ENCODE measurements at regions not wholly inside any gene's neighbourhood (a gene's known extent, or its start where the extent isn't known, plus 50 kb on each side); places are given as distances from the start of the nearest gene placed in this dataset.

DNA sequence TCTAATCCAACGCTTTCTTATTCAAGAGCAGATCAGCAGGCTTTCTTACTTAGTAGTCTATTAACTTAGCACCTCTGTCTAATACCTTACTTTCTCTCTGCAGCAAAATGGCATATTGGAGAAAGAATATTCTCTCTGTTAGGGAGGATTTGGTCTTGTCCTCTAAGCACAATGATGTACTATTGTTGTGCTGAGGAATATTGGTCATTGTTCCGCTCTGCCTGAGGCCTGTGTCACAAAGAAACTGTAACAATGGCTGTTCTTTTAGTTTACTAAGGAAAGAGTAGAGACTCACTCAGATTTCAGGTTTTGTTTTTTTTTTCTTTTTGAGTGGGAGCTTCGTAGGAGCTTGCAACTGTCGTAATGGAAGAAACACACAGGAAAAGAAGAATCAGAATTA is 1358.8 kb downstream of the LRFN5 start:
- H3K4me1 ChIP-seq (ENCODE audit: insufficient read depth, low read length), result no peaks in the 10 kb centered on the region
- no peak overlapping the region for H3K27ac ChIP-seq (ENCODE audit: extremely low read length, insufficient read depth, low read length)
- ChIA-PET CTCF (ENCODE audit: low intra/inter-chr PET ratio, low total read pairs) (no interaction called here), POLR2A (no interaction called here)
- intact Hi-C loops (cut with micrococcal nuclease; ENCODE audit: unreplicated experiment) (no loop called here), in situ Hi-C loops (cut with HindIII; ENCODE audit: extremely low pct_ligation_motif_present, low pct_unique_long_range_greater_than_20kb) (no loop called here)
- FAIRE-seq, result no peak
- H4K20me1 ChIP-seq (ENCODE audit: insufficient read depth, low read length), result no peaks in the 10 kb centered on the region
- H3K4me3 ChIP-seq (replicated peaks in 1 of 3; ENCODE audit: insufficient read depth in 1 of 3, low read depth in 2 of 3, low read length in 3 of 3), result no peak overlapping the region
- ATAC-seq, result no peak
- H3K9ac ChIP-seq (ENCODE audit: insufficient read depth, low read depth, low read length), result no peak overlapping the region
- H3K4me2 ChIP-seq (ENCODE audit: low read depth, low read length), result no peak overlapping the region
- H3K36me3 ChIP-seq (replicated peaks in 1 of 2; ENCODE audit: control insufficient read depth in 1 of 2, insufficient read depth in 2 of 2, low read length in 2 of 2), result no peaks in the 10 kb centered on the region
- 4% methylated on average over 4 of the region's 4 CpGs for WGBS (ENCODE audit: low lambda C conversion rate)
- no TSS peak for BruUV-seq (replicated peaks)
- no peak for DNase-seq (ENCODE audit: low spot score)
- no peak overlapping the region for H2AFZ ChIP-seq (ENCODE audit: low read length)
- H3K27me3 ChIP-seq (ENCODE audit: control insufficient read depth in 1 of 2, insufficient read depth in 2 of 2, low read length in 2 of 2), result no peaks in the 10 kb centered on the region
- no peaks in the 10 kb centered on the region for H3K79me2 ChIP-seq (ENCODE audit: insufficient read depth, low read length)
- peaks cover 70% of the 10 kb centered on the region for H3K9me3 ChIP-seq (ENCODE audit: low read length)
- TF ChIP-seq, protein P1, sequence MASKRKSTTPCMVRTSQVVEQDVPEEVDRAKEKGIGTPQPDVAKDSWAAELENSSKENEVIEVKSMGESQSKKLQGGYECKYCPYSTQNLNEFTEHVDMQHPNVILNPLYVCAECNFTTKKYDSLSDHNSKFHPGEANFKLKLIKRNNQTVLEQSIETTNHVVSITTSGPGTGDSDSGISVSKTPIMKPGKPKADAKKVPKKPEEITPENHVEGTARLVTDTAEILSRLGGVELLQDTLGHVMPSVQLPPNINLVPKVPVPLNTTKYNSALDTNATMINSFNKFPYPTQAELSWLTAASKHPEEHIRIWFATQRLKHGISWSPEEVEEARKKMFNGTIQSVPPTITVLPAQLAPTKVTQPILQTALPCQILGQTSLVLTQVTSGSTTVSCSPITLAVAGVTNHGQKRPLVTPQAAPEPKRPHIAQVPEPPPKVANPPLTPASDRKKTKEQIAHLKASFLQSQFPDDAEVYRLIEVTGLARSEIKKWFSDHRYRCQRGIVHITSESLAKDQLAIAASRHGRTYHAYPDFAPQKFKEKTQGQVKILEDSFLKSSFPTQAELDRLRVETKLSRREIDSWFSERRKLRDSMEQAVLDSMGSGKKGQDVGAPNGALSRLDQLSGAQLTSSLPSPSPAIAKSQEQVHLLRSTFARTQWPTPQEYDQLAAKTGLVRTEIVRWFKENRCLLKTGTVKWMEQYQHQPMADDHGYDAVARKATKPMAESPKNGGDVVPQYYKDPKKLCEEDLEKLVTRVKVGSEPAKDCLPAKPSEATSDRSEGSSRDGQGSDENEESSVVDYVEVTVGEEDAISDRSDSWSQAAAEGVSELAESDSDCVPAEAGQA (IDR thresholded peaks at IDR 0.05; ENCODE audit: low read depth), result no peak
- TF ChIP-seq, protein P1 (CRISPR knock-in tag; IDR thresholded peaks at IDR 0.05; ENCODE audit: borderline replicate concordance), result no peak
- TF ChIP-seq ZNF546 (CRISPR knock-in tag; conservative IDR thresholded peaks at IDR 0.05), result no peak
- no peak for TF ChIP-seq ZNF329 (CRISPR knock-in tag; IDR thresholded peaks at IDR 0.05; ENCODE audit: low read depth)
- TF ChIP-seq PLRG1 (conservative IDR thresholded peaks at IDR 0.05), result no peak
- TF ChIP-seq, protein P2, sequence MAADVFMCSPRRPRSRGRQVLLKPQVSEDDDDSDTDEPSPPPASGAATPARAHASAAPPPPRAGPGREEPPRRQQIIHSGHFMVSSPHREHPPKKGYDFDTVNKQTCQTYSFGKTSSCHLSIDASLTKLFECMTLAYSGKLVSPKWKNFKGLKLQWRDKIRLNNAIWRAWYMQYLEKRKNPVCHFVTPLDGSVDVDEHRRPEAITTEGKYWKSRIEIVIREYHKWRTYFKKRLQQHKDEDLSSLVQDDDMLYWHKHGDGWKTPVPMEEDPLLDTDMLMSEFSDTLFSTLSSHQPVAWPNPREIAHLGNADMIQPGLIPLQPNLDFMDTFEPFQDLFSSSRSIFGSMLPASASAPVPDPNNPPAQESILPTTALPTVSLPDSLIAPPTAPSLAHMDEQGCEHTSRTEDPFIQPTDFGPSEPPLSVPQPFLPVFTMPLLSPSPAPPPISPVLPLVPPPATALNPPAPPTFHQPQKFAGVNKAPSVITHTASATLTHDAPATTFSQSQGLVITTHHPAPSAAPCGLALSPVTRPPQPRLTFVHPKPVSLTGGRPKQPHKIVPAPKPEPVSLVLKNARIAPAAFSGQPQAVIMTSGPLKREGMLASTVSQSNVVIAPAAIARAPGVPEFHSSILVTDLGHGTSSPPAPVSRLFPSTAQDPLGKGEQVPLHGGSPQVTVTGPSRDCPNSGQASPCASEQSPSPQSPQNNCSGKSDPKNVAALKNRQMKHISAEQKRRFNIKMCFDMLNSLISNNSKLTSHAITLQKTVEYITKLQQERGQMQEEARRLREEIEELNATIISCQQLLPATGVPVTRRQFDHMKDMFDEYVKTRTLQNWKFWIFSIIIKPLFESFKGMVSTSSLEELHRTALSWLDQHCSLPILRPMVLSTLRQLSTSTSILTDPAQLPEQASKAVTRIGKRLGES (CRISPR knock-in tag; IDR thresholded peaks at IDR 0.05; ENCODE audit: borderline replicate concordance), result no peak
- TF ChIP-seq AHR (CRISPR knock-in tag; IDR thresholded peaks at IDR 0.05), result no peak
- TF ChIP-seq KAT8 (CRISPR knock-in tag; IDR thresholded peaks at IDR 0.05), result no peak
- TF ChIP-seq BCL6 (CRISPR knock-in tag; IDR thresholded peaks at IDR 0.05), result no peak
- TF ChIP-seq ZNF24 (IDR thresholded peaks at IDR 0.05), result no peak
- TF ChIP-seq, protein P3, sequence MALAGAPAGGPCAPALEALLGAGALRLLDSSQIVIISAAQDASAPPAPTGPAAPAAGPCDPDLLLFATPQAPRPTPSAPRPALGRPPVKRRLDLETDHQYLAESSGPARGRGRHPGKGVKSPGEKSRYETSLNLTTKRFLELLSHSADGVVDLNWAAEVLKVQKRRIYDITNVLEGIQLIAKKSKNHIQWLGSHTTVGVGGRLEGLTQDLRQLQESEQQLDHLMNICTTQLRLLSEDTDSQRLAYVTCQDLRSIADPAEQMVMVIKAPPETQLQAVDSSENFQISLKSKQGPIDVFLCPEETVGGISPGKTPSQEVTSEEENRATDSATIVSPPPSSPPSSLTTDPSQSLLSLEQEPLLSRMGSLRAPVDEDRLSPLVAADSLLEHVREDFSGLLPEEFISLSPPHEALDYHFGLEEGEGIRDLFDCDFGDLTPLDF (CRISPR knock-in tag; IDR thresholded peaks at IDR 0.05), result no peak
- TF ChIP-seq ZNF775 (CRISPR knock-in tag; IDR thresholded peaks at IDR 0.05; ENCODE audit: borderline replicate concordance), result no peak
- TF ChIP-seq BHLHE40 (IDR thresholded peaks at IDR 0.05; ENCODE audit: low read length), result no peak
- TF ChIP-seq ZNF724P (CRISPR knock-in tag; IDR thresholded peaks at IDR 0.05; ENCODE audit: borderline replicate concordance), result no peak
